Gastrocnemius medialis (tissue), 4 donors: ENCODE measurements at regions not wholly inside any gene's neighbourhood (a gene's known extent, or its start where the extent isn't known, plus 50 kb on each side); places are given as distances from the start of the nearest gene placed in this dataset.

Experiments used
- ATAC-seq, 2 donors: fragments of 150-250 bp; one replicate each; pipeline ENCODE4 v1.9.1; 2016
- DNase-seq, 2 donors: peaks; one replicate each; pipeline ENCODE4 v3.0.0-alpha.2; 2019
- H3K27ac ChIP-seq, 4 donors: fragments of 200-600 bp; sonication (generic); 1 replicate in 1 of 4; 2 replicates in 3 of 4; pipeline ENCODE4 v1.5.1; 2016 to 2018; ENCODE audit warnings: mild to moderate bottlenecking in 2 of 4, moderate library complexity in 1 of 4
- H3K27me3 ChIP-seq, 3 donors: fragments of 200-600 bp; sonication (generic) in 2 of 3; 1 replicate in 1 of 3; 2 replicates in 2 of 3; pipeline versions ENCODE4 v1.5.1 to v1.6.0; 2016 to 2019; ENCODE audit warnings: mild to moderate bottlenecking in 1 of 3, moderate library complexity in 1 of 3
- H3K36me3 ChIP-seq, 2 donors: fragments of 200-600 bp; sonication (generic) in 1 of 2; one replicate each; pipeline ENCODE4 v1.5.1; 2017 to 2018
- H3K4me1 ChIP-seq, 2 donors: fragments of 200-600 bp; sonication (generic) in 1 of 2; one replicate each; pipeline ENCODE4 v1.5.1; 2016 to 2017; ENCODE audit warnings: mild to moderate bottlenecking in 2 of 2
- H3K4me3 ChIP-seq, 4 donors: fragments of 200-600 bp; sonication (generic) in 3 of 4; 1 replicate in 1 of 4; 2 replicates in 3 of 4; pipeline ENCODE4 v1.5.1; 2016 to 2019; ENCODE audit warnings: mild to moderate bottlenecking in 2 of 4
- H3K9me3 ChIP-seq, 3 donors: fragments of 200-600 bp; sonication (generic) in 2 of 3; 1 replicate in 1 of 3; 2 replicates in 2 of 3; pipeline ENCODE4 v1.5.1; 2016 to 2019
- POLR2A ChIP-seq, 2 donors: fragments of 450-650 bp; IDR thresholded peaks; one replicate each; pipeline ENCODE4 v1.6.1; 2017; ENCODE audit warnings: antibody characterized with exemption in 2 of 2, mild to moderate bottlenecking in 2 of 2, moderate library complexity in 2 of 2
- in situ Hi-C, 4 donors: fragments of 200-750 bp; cut with MboI; loops; one replicate each; pipeline versions ENCODE4 v1.15.0 to v1.8.0; 2017; ENCODE audit warnings: low sequenced_read_pairs in 4 of 4
- intact Hi-C: fragments of 100-400 bp; cut with DNase I; formaldehyde crosslinking; loops from one replicate; pipeline ENCODE4 v1.15.1; 2023; ENCODE audit warnings: low total_unique reads
- TF ChIP-seq, protein P1 (sequence below), 5 experiments: fragments of 450-650 bp in 3 of 5; fragments of 200-600 bp in 2 of 5; sonication (generic) in 2 of 5; IDR thresholded peaks in 4 of 5; conservative IDR thresholded peaks in 1 of 5; 1 replicate in 4 of 5; 2 replicates in 1 of 5; pipeline ENCODE4 v1.5.1; 2016 to 2019; ENCODE audit warnings: antibody characterized with exemption in 5 of 5, mild to moderate bottlenecking in 3 of 5, moderate library complexity in 3 of 5

- no peak for ATAC-seq
These were observed 348.3 kb upstream of the FIGN start for GRCh38 chr2:164084066-164084465.

DNA sequence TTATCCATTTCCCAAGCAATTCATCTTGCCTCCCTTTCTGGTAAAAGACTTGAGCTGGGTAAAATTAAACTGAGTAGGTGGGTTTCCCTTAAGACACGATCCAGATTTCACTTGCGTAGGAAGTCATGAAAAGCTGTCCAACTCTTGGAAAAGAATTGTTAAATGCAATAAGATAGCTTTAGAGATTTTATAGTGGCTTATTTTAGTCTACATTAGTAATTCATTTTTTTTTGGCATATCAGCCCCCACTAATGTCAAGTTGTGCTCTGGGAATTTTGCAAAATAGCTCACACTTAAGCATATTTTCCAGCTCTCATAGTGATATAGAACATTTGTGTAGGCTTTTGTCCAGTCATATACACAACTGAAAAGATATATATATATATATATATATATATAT, 344.7 kb upstream of the FIGN start:
- DNase-seq (no peak), ATAC-seq (no peak)
- in situ Hi-C loops (no loop called here), intact Hi-C loops (no loop called here)
- H3K4me3 ChIP-seq = no peak overlapping the region
- H3K27ac ChIP-seq = no peak overlapping the region
- H3K36me3 ChIP-seq = no peaks in the 10 kb centered on the region
- TF ChIP-seq POLR2A (IDR thresholded peaks at IDR 0.05) = no peak
- TF ChIP-seq, protein P1, sequence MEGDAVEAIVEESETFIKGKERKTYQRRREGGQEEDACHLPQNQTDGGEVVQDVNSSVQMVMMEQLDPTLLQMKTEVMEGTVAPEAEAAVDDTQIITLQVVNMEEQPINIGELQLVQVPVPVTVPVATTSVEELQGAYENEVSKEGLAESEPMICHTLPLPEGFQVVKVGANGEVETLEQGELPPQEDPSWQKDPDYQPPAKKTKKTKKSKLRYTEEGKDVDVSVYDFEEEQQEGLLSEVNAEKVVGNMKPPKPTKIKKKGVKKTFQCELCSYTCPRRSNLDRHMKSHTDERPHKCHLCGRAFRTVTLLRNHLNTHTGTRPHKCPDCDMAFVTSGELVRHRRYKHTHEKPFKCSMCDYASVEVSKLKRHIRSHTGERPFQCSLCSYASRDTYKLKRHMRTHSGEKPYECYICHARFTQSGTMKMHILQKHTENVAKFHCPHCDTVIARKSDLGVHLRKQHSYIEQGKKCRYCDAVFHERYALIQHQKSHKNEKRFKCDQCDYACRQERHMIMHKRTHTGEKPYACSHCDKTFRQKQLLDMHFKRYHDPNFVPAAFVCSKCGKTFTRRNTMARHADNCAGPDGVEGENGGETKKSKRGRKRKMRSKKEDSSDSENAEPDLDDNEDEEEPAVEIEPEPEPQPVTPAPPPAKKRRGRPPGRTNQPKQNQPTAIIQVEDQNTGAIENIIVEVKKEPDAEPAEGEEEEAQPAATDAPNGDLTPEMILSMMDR (IDR thresholded peaks at IDR 0.05 in 4 of 5, conservative IDR thresholded peaks at IDR 0.05 in 1 of 5) = no peak
- H3K9me3 ChIP-seq = no peaks in the 10 kb centered on the region
- H3K4me1 ChIP-seq = no peaks in the 10 kb centered on the region
- H3K27me3 ChIP-seq = no peaks in the 10 kb centered on the region

More at GRCh38 chr2:164084066-164084465, 348.3 kb upstream of the FIGN start:
- Histone ChIP-seq H3K36me3 (no peaks in the 10 kb centered on the region), H3K27me3 (no peaks in the 10 kb centered on the region), H3K27ac (no peak overlapping the region), H3K4me3 (no peak overlapping the region), H3K9me3 (no peaks in the 10 kb centered on the region), H3K4me1 (no peaks in the 10 kb centered on the region)
- no peak for DNase-seq
- TF ChIP-seq, protein P1 (IDR thresholded peaks at IDR 0.05 in 4 of 5, conservative IDR thresholded peaks at IDR 0.05 in 1 of 5) = no peak
- TF ChIP-seq POLR2A (IDR thresholded peaks at IDR 0.05) = no peak
- intact Hi-C loops = no loop called here
- in situ Hi-C loops = no loop called here

DNA sequence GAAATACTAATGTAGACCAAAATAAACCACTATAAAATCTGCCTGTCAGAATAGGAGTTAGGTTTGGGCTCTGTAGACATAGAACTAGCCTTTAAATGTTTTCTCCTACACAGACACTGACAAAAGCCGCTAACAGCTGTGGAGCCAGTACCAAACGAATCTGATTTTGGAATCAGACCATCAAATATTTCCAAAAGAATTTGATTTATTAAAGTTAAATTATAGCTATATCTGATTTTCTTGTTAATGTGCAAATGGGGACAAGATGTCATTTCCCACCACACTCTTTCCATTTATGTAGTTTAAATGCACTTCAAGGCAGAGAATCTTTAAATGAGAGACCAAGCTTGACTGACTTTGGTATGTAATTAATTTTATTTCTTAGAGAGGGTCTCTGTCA, 343.4 kb upstream of the FIGN start:
- H3K4me1 ChIP-seq = no peaks in the 10 kb centered on the region
- DNase-seq (no peak), ATAC-seq (no peak)
- H3K27ac ChIP-seq = no peak overlapping the region
- H3K4me3 ChIP-seq = no peak overlapping the region
- intact Hi-C loops = no loop called here
- no peaks in the 10 kb centered on the region for H3K9me3 ChIP-seq
- H3K27me3 ChIP-seq = no peaks in the 10 kb centered on the region
- H3K36me3 ChIP-seq = no peaks in the 10 kb centered on the region
- TF ChIP-seq POLR2A (IDR thresholded peaks at IDR 0.05) = no peak
- TF ChIP-seq, protein P1 (IDR thresholded peaks at IDR 0.05 in 4 of 5, conservative IDR thresholded peaks at IDR 0.05 in 1 of 5) = no peak
- in situ Hi-C loops = no loop called here

- intact Hi-C loops (no loop called here), in situ Hi-C loops (no loop called here)
- Histone ChIP-seq H3K27ac (no peak overlapping the region), H3K36me3 (no peaks in the 10 kb centered on the region), H3K9me3 (no peaks in the 10 kb centered on the region), H3K4me1 (no peaks in the 10 kb centered on the region), H3K4me3 (no peak overlapping the region), H3K27me3 (no peaks in the 10 kb centered on the region)
- DNase-seq (no peak), ATAC-seq (no peak)
- no peak for TF ChIP-seq POLR2A (IDR thresholded peaks at IDR 0.05)
- TF ChIP-seq, protein P1 (IDR thresholded peaks at IDR 0.05 in 4 of 5, conservative IDR thresholded peaks at IDR 0.05 in 1 of 5) = no peak
These were observed 342.6 kb upstream of the FIGN start for GRCh38 chr2:164078421-164078820.
